HG02870 (cell line): ENCODE measurements at regions not wholly inside any gene's neighbourhood (a gene's known extent, or its start where the extent isn't known, plus 50 kb on each side); places are given as distances from the start of the nearest gene placed in this dataset.

Experiments
- ATAC-seq: cut with Tn5 transposase; IDR thresholded peaks from one replicate; pipeline ENCODE4 v1.9.1; 2021; ENCODE audit warnings: mild to moderate bottlenecking, moderate library complexity; ENCODE audit not compliant: unreplicated experiment

- no peak for ATAC-seq
These were observed 174.6 kb downstream of the WDR11 start for GRCh38 chr10:121025731-121026130.

DNA sequence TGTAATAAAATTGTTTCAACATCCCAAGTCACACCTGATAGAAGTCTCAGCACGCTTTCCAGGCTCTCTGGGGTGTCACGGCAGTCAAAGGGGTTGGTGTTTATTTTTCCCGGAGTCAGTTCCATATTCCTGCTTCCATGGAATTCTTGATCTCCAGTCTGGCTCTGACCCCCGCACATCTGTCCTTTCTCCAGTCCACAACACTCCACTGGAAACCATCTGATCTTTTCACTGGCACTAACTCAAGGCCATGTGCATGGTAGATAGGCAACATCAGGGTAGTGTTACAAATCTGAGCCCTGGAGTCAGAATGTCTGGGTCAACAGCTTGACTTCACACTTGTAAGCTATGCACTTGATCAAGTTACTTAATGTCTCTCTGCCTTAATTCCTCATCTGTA, 176.2 kb downstream of the WDR11 start:
- ATAC-seq: no peak

DNA sequence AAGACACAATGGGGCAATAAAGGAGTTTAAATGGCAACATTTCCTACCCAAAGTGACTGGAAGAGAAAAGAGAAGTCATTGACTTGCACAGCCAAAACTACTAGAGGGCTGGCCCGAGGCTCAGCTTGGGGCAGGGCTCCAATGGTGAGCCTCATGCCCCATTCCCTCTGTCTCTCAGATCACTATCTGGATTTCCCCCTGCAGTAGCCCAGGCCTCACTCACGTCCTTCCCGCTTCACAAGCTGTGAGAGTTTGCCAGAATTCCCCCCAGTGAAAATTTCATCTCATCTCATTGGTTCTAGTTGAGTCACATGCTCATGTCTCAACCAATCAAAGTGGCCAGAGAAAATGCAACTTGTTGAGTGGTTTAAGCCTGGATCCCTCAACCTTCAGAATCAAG, 181.3 kb downstream of the WDR11 start:
- no peak for ATAC-seq

DNA sequence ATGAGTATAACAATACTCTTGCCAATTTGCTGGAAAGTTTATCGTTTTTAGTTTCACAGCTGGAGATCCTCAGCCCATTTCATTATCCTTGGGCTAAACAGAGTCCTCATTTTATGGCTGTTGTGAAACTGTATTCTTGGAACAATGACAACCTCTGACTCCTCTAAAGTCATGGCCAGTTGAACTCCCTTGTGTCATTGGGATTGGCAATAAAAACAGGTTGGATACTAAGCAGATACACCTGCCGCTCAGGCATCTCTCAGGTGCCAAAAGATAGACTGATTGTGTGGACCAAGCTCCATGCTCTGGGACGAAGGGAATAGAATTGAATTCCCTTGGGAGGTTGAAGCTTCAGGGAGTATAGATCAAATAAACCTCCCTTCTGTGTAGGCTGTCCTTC, 182.2 kb downstream of the WDR11 start:
- no peak for ATAC-seq

- ATAC-seq: no peak
These were observed 185.3 kb downstream of the WDR11 start for GRCh38 chr10:121036431-121036830.

GRCh38 chr10:121041499-121041898, 190.3 kb downstream of the WDR11 start:
- no peak for ATAC-seq

GRCh38 chr10:121041906-121042305, 190.7 kb downstream of the WDR11 start:
- ATAC-seq: no peak

DNA sequence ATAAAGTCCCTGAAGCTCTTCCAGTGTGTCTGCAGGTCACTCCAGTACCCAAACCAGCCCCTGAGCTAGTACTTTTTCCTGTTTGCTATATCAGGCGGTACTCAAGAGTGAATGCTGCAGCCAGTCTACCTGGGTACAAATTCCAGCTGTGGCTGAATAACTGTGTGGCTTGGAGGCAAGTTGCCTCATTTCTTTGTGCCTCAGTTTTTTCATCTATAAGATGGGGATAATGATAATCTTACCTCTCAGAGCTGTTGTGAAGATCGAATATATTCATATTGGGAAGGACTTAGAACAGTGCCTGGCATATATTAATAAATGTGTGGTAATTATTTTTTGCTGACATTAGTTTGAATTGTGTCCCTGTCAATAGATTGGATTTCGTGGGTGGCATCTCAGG, 191.2 kb downstream of the WDR11 start:
- no peak for ATAC-seq

DNA sequence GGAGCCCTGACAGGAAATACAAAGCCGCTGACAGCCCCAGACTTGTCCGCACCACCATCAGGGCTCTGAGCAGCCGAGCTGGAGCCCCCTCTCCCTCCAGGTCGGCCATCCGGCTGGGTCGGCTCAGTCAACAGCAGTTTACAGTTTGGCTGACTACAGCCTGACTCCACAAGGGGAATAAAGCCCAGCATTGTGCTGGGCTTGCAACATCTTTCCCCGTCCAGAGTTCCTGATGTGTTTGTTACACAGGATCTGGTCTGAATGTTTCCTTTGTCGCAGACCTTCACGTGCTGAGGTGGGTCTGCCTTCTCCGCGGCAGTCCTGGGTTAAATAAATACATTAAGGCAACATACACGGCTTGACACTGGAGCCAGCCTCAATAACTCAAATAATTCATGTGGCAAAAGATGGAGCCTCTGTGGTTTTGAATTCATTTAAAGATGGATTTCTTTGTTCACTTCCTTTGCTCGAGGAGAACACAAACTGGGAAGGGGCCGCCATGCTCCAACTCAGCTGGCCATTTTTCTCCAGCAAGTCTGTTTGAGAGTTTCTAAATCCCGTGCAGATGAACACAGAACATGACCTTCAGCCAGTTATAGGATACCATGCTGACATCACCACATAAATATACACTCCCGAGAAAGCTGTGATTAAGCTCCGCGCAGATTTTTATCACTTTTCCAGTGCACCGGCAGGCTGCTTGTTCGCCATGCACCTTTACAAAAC, 192.1 kb downstream of the WDR11 start:
- no peak for ATAC-seq

GRCh38 chr10:121048749-121049148, 197.6 kb downstream of the WDR11 start:
- no peak for ATAC-seq

- ATAC-seq: no peak
These were observed 198.3 kb downstream of the WDR11 start for GRCh38 chr10:121049489-121049888.

GRCh38 chr10:121049923-121050322, 198.8 kb downstream of the WDR11 start:
- ATAC-seq: no peak

- ATAC-seq: no peak
These were observed 200.0 kb downstream of the WDR11 start for GRCh38 chr10:121051171-121051570.

GRCh38 chr10:121051696-121052279, 200.6 kb downstream of the WDR11 start:
- no peak for ATAC-seq

GRCh38 chr10:121053151-121053550, 202.0 kb downstream of the WDR11 start:
- no peak for ATAC-seq

GRCh38 chr10:121054874-121055273, 203.7 kb downstream of the WDR11 start:
- ATAC-seq: no peak

GRCh38 chr10:121057269-121057668, 206.1 kb downstream of the WDR11 start:
- no peak for ATAC-seq

DNA sequence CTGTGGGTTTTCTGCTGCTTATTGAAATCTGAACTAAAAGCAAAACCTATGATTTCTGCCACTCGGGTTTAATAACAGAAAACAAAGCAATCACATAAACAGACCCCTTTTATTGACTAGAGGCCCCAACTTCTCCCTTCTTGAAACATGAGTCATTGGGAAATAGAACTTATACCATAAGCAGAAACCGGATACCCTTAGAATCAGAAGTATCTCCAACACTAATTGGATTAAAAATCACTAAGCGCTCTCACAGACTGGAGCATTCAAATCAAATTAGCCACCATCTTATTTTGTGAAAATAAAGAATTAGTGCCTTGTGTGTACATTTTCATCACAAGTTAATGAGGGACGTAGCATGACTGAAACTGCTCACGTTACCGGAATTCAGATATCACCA, 206.9 kb downstream of the WDR11 start:
- ATAC-seq: no peak

- ATAC-seq: no peak
These were observed 208.2 kb downstream of the WDR11 start for GRCh38 chr10:121059351-121059750.

- no peak for ATAC-seq
These were observed 211.0 kb downstream of the WDR11 start for GRCh38 chr10:121062115-121062514.

GRCh38 chr10:121063744-121064143, 212.6 kb downstream of the WDR11 start:
- no peak for ATAC-seq

DNA sequence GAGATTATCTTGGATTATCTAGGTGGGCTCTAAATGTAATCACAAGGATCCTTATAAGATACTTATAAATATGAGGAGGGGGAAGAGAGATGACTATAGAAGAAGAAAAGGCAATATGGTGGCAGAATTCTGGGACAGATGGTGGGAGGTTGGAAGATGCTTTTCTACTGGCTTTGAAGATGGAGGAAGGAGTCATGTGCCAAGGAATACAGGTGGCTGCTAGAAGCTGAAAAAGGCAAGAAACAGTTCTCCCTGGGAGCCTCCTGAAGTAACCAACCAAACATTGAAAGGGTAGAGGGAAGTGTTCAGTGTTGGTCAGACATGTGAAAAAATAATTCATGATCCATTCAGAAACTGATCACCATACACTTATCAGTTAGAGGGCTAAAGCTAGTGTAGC, 213.3 kb downstream of the WDR11 start:
- ATAC-seq: no peak

DNA sequence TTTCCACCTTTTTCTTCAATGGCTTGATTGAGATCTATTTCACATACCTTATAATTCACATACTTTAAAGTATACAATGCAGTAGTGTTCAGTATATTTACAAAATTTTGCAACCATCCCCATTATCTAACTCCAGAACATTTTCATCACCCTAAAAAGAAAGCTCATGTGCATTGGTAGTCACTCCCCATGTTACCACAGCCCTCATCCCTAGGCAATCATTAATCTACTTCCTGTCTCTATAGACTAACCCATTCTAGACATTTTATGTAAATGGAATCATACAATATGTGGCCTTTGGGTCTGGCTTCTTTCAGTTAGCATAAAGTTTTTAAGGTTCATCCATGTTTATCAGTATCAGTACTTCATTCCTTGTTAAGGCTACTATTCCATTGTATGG, 214.2 kb downstream of the WDR11 start:
- ATAC-seq: no peak
